Activated CD8-positive, alpha-beta memory T cell treated with anti-CD3 and anti-CD28 coated beads, Interleukin-2, amount 10 ng/mL, durations not matched to agents 7 days and 5 days (primary cell): ENCODE measurements at regions not wholly inside any gene's neighbourhood (a gene's known extent, or its start where the extent isn't known, plus 50 kb on each side); places are given as distances from the start of the nearest gene placed in this dataset.
"Not testable (repeated sequence)": the region's sequence is repeated elsewhere in the genome, so short reads cannot be mapped to it uniquely, and the experiment has no call there.

Experiments
- ATAC-seq: fragments of 150-1000 bp; cut with Tn5 transposase; one replicate; pipeline ENCODE4 v1.10.0; 2021; ENCODE audit warnings: moderate library complexity
- CTCF ChIA-PET: fragments of 350-600 bp; sonication (Branson Sonifier 250); formaldehyde crosslinking; loops from one replicate; lab custom pipeline; 2021; ENCODE audit warnings: antibody characterized with exemption; lab: Charles Lee
- DNase-seq: peaks from one replicate; pipeline ENCODE4 v3.0.0-alpha.2; 2020
- H3K27ac Mint-ChIP-seq: one replicate; pipeline ENCODE4 v1.8.0; 2021; ENCODE audit warnings: mild to moderate bottlenecking, mixed read lengths
- H3K27me3 Mint-ChIP-seq: one replicate; pipeline ENCODE4 v1.8.0; 2021; ENCODE audit warnings: mixed read lengths
- H3K36me3 Mint-ChIP-seq: one replicate; pipeline ENCODE4 v1.8.0; 2021; ENCODE audit warnings: mild to moderate bottlenecking, mixed read lengths
- H3K4me1 Mint-ChIP-seq: one replicate; pipeline ENCODE4 v1.8.0; 2021; ENCODE audit warnings: mixed read lengths
- H3K4me3 Mint-ChIP-seq: one replicate; pipeline ENCODE4 v1.8.0; 2021; ENCODE audit warnings: mild to moderate bottlenecking, moderate library complexity, mixed read lengths
- H3K9me3 Mint-ChIP-seq: one replicate; pipeline ENCODE4 v1.8.0; 2022; ENCODE audit warnings: low read depth, mixed read lengths

GRCh38 chr9:81455462-81456219 is 233.7 kb downstream of the TLE1 start:
- CTCF ChIA-PET = no interaction called here
- ATAC-seq (no peak), DNase-seq (no peak)
- Mint-ChIP-seq H3K27ac (no peak overlapping the region), H3K27me3 (no peaks in the 10 kb centered on the region), H3K4me3 (no peak overlapping the region), H3K36me3 (no peaks in the 10 kb centered on the region), H3K9me3 (peaks cover 9% of the 10 kb centered on the region), H3K4me1 (no peaks in the 10 kb centered on the region)

GRCh38 chr9:81445331-81445921 is 243.9 kb downstream of the TLE1 start:
- no peak for ATAC-seq
- CTCF ChIA-PET = no interaction called here
- DNase-seq = no peak
- no peaks in the 10 kb centered on the region for H3K4me1 Mint-ChIP-seq
- peaks cover 14% of the 10 kb centered on the region for H3K9me3 Mint-ChIP-seq
- no peak overlapping the region for H3K27ac Mint-ChIP-seq
- no peaks in the 10 kb centered on the region for H3K36me3 Mint-ChIP-seq
- no peaks in the 10 kb centered on the region for H3K27me3 Mint-ChIP-seq
- no peak overlapping the region for H3K4me3 Mint-ChIP-seq

GRCh38 chr9:81431641-81432040 is 257.7 kb downstream of the TLE1 start:
- H3K9me3 Mint-ChIP-seq = peaks cover 15% of the 10 kb centered on the region
- no peaks in the 10 kb centered on the region for H3K27me3 Mint-ChIP-seq
- no peaks in the 10 kb centered on the region for H3K36me3 Mint-ChIP-seq
- H3K27ac Mint-ChIP-seq = no peak overlapping the region
- DNase-seq (no peak), ATAC-seq (no peak)
- no peak overlapping the region for H3K4me3 Mint-ChIP-seq
- CTCF ChIA-PET = no interaction called here
- no peaks in the 10 kb centered on the region for H3K4me1 Mint-ChIP-seq

- H3K4me1 Mint-ChIP-seq = no peaks in the 10 kb centered on the region
- no peaks in the 10 kb centered on the region for H3K27me3 Mint-ChIP-seq
- DNase-seq (no peak), ATAC-seq (no peak)
- no peak overlapping the region for H3K27ac Mint-ChIP-seq
- H3K36me3 Mint-ChIP-seq = no peaks in the 10 kb centered on the region
- H3K9me3 Mint-ChIP-seq = peaks cover 15% of the 10 kb centered on the region
- CTCF ChIA-PET = no interaction called here
- no peak overlapping the region for H3K4me3 Mint-ChIP-seq
Measured at GRCh38 chr9:81430727-81431126, 258.6 kb downstream of the TLE1 start.

GRCh38 chr9:81427870-81428269 is 261.5 kb downstream of the TLE1 start:
- Mint-ChIP-seq H3K27ac (no peak overlapping the region), H3K27me3 (no peaks in the 10 kb centered on the region), H3K4me3 (no peak overlapping the region), H3K4me1 (no peaks in the 10 kb centered on the region), H3K36me3 (no peaks in the 10 kb centered on the region), H3K9me3 (peaks cover 15% of the 10 kb centered on the region)
- no peak for DNase-seq
- CTCF ChIA-PET = no interaction called here
- no peak for ATAC-seq

- no peak overlapping the region for H3K27ac Mint-ChIP-seq
- no peaks in the 10 kb centered on the region for H3K27me3 Mint-ChIP-seq
- peaks cover 9% of the 10 kb centered on the region for H3K9me3 Mint-ChIP-seq
- ATAC-seq (no peak), DNase-seq (no peak)
- CTCF ChIA-PET = no interaction called here
- H3K4me3 Mint-ChIP-seq = no peak overlapping the region
- no peaks in the 10 kb centered on the region for H3K36me3 Mint-ChIP-seq
- no peaks in the 10 kb centered on the region for H3K4me1 Mint-ChIP-seq
Measured at GRCh38 chr9:81424431-81424830, 264.9 kb downstream of the TLE1 start.

- Mint-ChIP-seq H3K36me3 (no peaks in the 10 kb centered on the region), H3K4me3 (no peak overlapping the region), H3K27me3 (no peaks in the 10 kb centered on the region), H3K4me1 (no peaks in the 10 kb centered on the region), H3K27ac (no peak overlapping the region), H3K9me3 (peaks cover 9% of the 10 kb centered on the region)
- DNase-seq (no peak), ATAC-seq (no peak)
- CTCF ChIA-PET = no interaction called here
Measured at GRCh38 chr9:81423589-81424326, 265.6 kb downstream of the TLE1 start.

- H3K4me1 Mint-ChIP-seq, H3K9me3 Mint-ChIP-seq, ATAC-seq, H3K27me3 Mint-ChIP-seq, H3K4me3 Mint-ChIP-seq, DNase-seq, H3K27ac Mint-ChIP-seq, CTCF ChIA-PET, H3K36me3 Mint-ChIP-seq: not testable (repeated sequence)
Measured at GRCh38 chr9:81421090-81421489, 268.3 kb downstream of the TLE1 start.

GRCh38 chr9:81420024-81420423 is 269.3 kb downstream of the TLE1 start:
- peaks cover 3% of the 10 kb centered on the region for H3K9me3 Mint-ChIP-seq
- H3K27me3 Mint-ChIP-seq = no peaks in the 10 kb centered on the region
- no peaks in the 10 kb centered on the region for H3K4me1 Mint-ChIP-seq
- H3K36me3 Mint-ChIP-seq = no peaks in the 10 kb centered on the region
- ATAC-seq (no peak), DNase-seq (no peak)
- no peak overlapping the region for H3K27ac Mint-ChIP-seq
- no peak overlapping the region for H3K4me3 Mint-ChIP-seq
- CTCF ChIA-PET = no interaction called here

- peaks cover 3% of the 10 kb centered on the region for H3K9me3 Mint-ChIP-seq
- no peak overlapping the region for H3K4me3 Mint-ChIP-seq
- DNase-seq = no peak
- H3K27ac Mint-ChIP-seq = no peak overlapping the region
- H3K27me3 Mint-ChIP-seq = no peaks in the 10 kb centered on the region
- ATAC-seq = no peak
- H3K4me1 Mint-ChIP-seq = no peaks in the 10 kb centered on the region
- CTCF ChIA-PET = no interaction called here
- no peaks in the 10 kb centered on the region for H3K36me3 Mint-ChIP-seq
Measured at GRCh38 chr9:81417941-81418340, 271.4 kb downstream of the TLE1 start.

GRCh38 chr9:81417299-81417675 is 272.1 kb downstream of the TLE1 start:
- H3K36me3 Mint-ChIP-seq = no peaks in the 10 kb centered on the region
- no peak overlapping the region for H3K4me3 Mint-ChIP-seq
- ATAC-seq = no peak
- no peaks in the 10 kb centered on the region for H3K4me1 Mint-ChIP-seq
- DNase-seq = no peak
- H3K27ac Mint-ChIP-seq = no peak overlapping the region
- H3K27me3 Mint-ChIP-seq = no peaks in the 10 kb centered on the region
- peaks cover 3% of the 10 kb centered on the region for H3K9me3 Mint-ChIP-seq
- CTCF ChIA-PET = no interaction called here

GRCh38 chr9:81416476-81417298 is 272.7 kb downstream of the TLE1 start:
- H3K4me1 Mint-ChIP-seq = no peaks in the 10 kb centered on the region
- no peaks in the 10 kb centered on the region for H3K36me3 Mint-ChIP-seq
- CTCF ChIA-PET = no interaction called here
- DNase-seq (no peak), ATAC-seq (no peak)
- no peaks in the 10 kb centered on the region for H3K27me3 Mint-ChIP-seq
- peaks cover 3% of the 10 kb centered on the region for H3K9me3 Mint-ChIP-seq
- no peak overlapping the region for H3K27ac Mint-ChIP-seq
- no peak overlapping the region for H3K4me3 Mint-ChIP-seq

- DNase-seq = no peak
- no peaks in the 10 kb centered on the region for H3K36me3 Mint-ChIP-seq
- no peaks in the 10 kb centered on the region for H3K4me1 Mint-ChIP-seq
- no peak overlapping the region for H3K27ac Mint-ChIP-seq
- peaks cover 3% of the 10 kb centered on the region for H3K9me3 Mint-ChIP-seq
- H3K4me3 Mint-ChIP-seq = no peak overlapping the region
- CTCF ChIA-PET = no interaction called here
- no peaks in the 10 kb centered on the region for H3K27me3 Mint-ChIP-seq
- ATAC-seq = no peak
Measured at GRCh38 chr9:81414836-81415235, 274.5 kb downstream of the TLE1 start.
